ENCODE measurements at regions not wholly inside any gene's neighbourhood (a gene's known extent, or its start where the extent isn't known, plus 50 kb on each side); places are given as distances from the start of the nearest gene placed in this dataset.
"Not testable (repeated sequence)": the region's sequence is repeated elsewhere in the genome, so short reads cannot be mapped to it uniquely, and the experiment has no call there.

- no peak for DNase-seq (ENCODE audit: low read depth in 3 of 3)
Observed at GRCh38 chr19:28685802-28686201, 527.1 kb downstream of the UQCRFS1 start.

GRCh38 chr19:28685077-28685476 lies 527.9 kb downstream of the UQCRFS1 start:
- not testable (repeated sequence) for DNase-seq (ENCODE audit: low read depth in 3 of 3)

- no peak for DNase-seq (ENCODE audit: low read depth in 3 of 3)
Observed at GRCh38 chr19:28680111-28680510, 532.8 kb downstream of the UQCRFS1 start.

- no peak for DNase-seq (ENCODE audit: low read depth in 3 of 3)
Observed at GRCh38 chr19:28670836-28671235, 542.1 kb downstream of the UQCRFS1 start.

- DNase-seq (ENCODE audit: low read depth in 3 of 3) = no peak
Observed at GRCh38 chr19:28669804-28670203, 543.1 kb downstream of the UQCRFS1 start.

GRCh38 chr19:28667348-28667977 lies 545.5 kb downstream of the UQCRFS1 start:
- DNase-seq (ENCODE audit: low read depth in 3 of 3) = no peak

GRCh38 chr19:28665748-28666147 lies 547.2 kb downstream of the UQCRFS1 start:
- DNase-seq (ENCODE audit: low read depth in 3 of 3) = no peak

- no peak for DNase-seq (ENCODE audit: low read depth in 3 of 3)
Observed at GRCh38 chr19:28656644-28657043, 556.3 kb downstream of the UQCRFS1 start.

GRCh38 chr19:28655054-28655453 lies 557.9 kb downstream of the UQCRFS1 start:
- no peak for DNase-seq (ENCODE audit: low read depth in 3 of 3)

- DNase-seq (ENCODE audit: low read depth in 3 of 3) = no peak
Observed at GRCh38 chr19:28652765-28653164, 560.2 kb downstream of the UQCRFS1 start.

GRCh38 chr19:28646629-28647028 lies 566.3 kb downstream of the UQCRFS1 start:
- no peak for DNase-seq (ENCODE audit: low read depth in 3 of 3)

GRCh38 chr19:28644169-28644775 lies 568.7 kb downstream of the UQCRFS1 start:
- DNase-seq (ENCODE audit: low read depth in 3 of 3) = no peak

GRCh38 chr19:28642787-28643683 lies 569.9 kb downstream of the UQCRFS1 start:
- DNase-seq (ENCODE audit: low read depth in 3 of 3) = no peak

GRCh38 chr19:28641395-28641794 lies 571.6 kb downstream of the UQCRFS1 start:
- no peak for DNase-seq (ENCODE audit: low read depth in 3 of 3)

GRCh38 chr19:28640506-28640905 lies 572.4 kb downstream of the UQCRFS1 start:
- DNase-seq (ENCODE audit: low read depth in 3 of 3) = no peak

- no peak for DNase-seq (ENCODE audit: low read depth in 3 of 3)
Observed at GRCh38 chr19:28638445-28638844, 574.5 kb downstream of the UQCRFS1 start.

GRCh38 chr19:28636706-28637105 lies 576.2 kb downstream of the UQCRFS1 start:
- no peak for DNase-seq (ENCODE audit: low read depth in 3 of 3)

- DNase-seq (ENCODE audit: low read depth in 3 of 3) = no peak
Observed at GRCh38 chr19:28636016-28636629, 576.8 kb downstream of the UQCRFS1 start.

- no peak for DNase-seq (ENCODE audit: low read depth in 3 of 3)
Observed at GRCh38 chr19:28634837-28635236, 578.1 kb downstream of the UQCRFS1 start.

GRCh38 chr19:28634019-28634328 lies 579.0 kb downstream of the UQCRFS1 start:
- DNase-seq (ENCODE audit: low read depth in 3 of 3) = no peak

GRCh38 chr19:28633319-28634018 lies 579.5 kb downstream of the UQCRFS1 start:
- DNase-seq (ENCODE audit: low read depth in 3 of 3) = peak in 2 of 3 experiments; percentile 4 to 8

Measured in stimulated activated CD4-positive, alpha-beta T cell treated with anti-CD3 and anti-CD28 coated beads, TNF-alpha, amount 100 ng/mL, for 4 hours (primary cell).